ENCODE measurements at regions not wholly inside any gene's neighbourhood (a gene's known extent, or its start where the extent isn't known, plus 50 kb on each side); places are given as distances from the start of the nearest gene placed in this dataset.

DNA sequence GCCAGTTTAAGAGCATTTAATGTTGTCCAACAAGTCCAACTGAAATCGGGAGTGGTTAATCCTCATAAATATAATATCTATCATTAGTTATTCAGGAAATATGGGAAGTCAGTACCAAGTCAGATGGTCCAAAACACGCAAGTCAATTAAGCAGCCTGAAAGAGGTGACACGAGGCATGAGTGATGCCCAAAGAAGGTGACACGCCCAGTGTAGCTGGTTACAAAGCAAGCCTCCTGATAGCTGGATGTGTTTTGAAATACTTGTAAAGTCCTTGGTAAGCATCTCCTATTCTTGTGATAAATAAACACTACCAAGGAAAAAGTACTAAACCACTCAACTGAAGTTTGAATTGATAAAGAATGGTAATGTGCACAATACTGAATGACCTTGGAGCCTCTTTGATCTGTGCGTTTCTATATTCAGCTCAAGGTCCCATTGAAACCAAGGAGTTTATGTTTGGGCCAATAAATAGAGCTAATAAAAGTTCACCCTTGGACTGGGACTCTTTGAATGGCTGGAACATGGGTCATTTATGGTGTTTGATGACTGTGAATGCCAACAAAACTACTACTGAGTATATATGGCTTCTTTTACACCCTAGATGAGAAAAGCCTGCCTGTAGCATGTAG, 93.2 kb upstream of the KLF3 start:
- Histone ChIP-seq H3K27ac (ENCODE audit: low read length) (no peak overlapping the region), H2AFZ (ENCODE audit: low read depth, low read length) (no peak overlapping the region), H3K9ac (ENCODE audit: low read length) (no peak overlapping the region), H3F3A (ENCODE audit: insufficient read depth, low read length, poor library complexity, severe bottlenecking) (no peaks in the 10 kb centered on the region), H3K4me3 (ENCODE audit: low read length) (no peak overlapping the region), H3K4me2 (ENCODE audit: low read length) (no peak overlapping the region), H4K20me1 (ENCODE audit: insufficient read depth) (no peaks in the 10 kb centered on the region), H3K36me3 (ENCODE audit: insufficient read depth, low read length) (no peaks in the 10 kb centered on the region), H3K9me2 (ENCODE audit: insufficient read depth, low read length) (no peaks in the 10 kb centered on the region), H3K9me3 (ENCODE audit: low read length) (no peaks in the 10 kb centered on the region), H3K79me2 (replicated peaks; ENCODE audit: insufficient read depth, low read length) (no peaks in the 10 kb centered on the region), H3K27me3 (ENCODE audit: insufficient read depth, low read depth, low read length) (no peaks in the 10 kb centered on the region)
- TF ChIP-seq, protein P1, sequence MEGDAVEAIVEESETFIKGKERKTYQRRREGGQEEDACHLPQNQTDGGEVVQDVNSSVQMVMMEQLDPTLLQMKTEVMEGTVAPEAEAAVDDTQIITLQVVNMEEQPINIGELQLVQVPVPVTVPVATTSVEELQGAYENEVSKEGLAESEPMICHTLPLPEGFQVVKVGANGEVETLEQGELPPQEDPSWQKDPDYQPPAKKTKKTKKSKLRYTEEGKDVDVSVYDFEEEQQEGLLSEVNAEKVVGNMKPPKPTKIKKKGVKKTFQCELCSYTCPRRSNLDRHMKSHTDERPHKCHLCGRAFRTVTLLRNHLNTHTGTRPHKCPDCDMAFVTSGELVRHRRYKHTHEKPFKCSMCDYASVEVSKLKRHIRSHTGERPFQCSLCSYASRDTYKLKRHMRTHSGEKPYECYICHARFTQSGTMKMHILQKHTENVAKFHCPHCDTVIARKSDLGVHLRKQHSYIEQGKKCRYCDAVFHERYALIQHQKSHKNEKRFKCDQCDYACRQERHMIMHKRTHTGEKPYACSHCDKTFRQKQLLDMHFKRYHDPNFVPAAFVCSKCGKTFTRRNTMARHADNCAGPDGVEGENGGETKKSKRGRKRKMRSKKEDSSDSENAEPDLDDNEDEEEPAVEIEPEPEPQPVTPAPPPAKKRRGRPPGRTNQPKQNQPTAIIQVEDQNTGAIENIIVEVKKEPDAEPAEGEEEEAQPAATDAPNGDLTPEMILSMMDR (IDR thresholded peaks at IDR 0.05; ENCODE audit: poor library complexity, severe bottlenecking), result no peak
- TF ChIP-seq RAD21 (conservative IDR thresholded peaks at IDR 0.05), result no peak

DNA sequence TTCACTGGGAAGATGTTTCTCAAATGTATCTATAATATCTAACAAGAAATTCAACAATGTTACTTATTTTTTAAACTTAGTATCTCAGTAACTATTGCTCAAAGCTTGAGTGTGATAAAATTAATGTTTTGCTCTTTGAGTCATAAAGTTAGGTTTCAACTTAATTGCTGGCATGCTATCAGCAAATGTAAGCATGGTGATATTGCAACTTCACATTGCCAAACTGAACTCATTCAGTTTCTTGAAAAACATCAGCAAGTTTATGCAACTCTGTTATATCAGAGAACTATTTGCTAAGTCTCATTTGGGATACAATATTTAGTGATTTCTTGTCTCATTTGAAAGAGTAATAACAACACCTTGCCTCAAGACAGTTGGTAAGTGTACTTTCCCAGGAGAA, 91.2 kb upstream of the KLF3 start:
- H3K27me3 ChIP-seq (ENCODE audit: insufficient read depth, low read depth, low read length), result no peaks in the 10 kb centered on the region
- no peaks in the 10 kb centered on the region for H3K9me3 ChIP-seq (ENCODE audit: low read length)
- H3K9ac ChIP-seq (ENCODE audit: low read length), result no peak overlapping the region
- no peaks in the 10 kb centered on the region for H3K79me2 ChIP-seq (replicated peaks; ENCODE audit: insufficient read depth, low read length)
- no peak overlapping the region for H3K27ac ChIP-seq (ENCODE audit: low read length)
- no peaks in the 10 kb centered on the region for H3K36me3 ChIP-seq (ENCODE audit: insufficient read depth, low read length)
- H3F3A ChIP-seq (ENCODE audit: insufficient read depth, low read length, poor library complexity, severe bottlenecking), result no peaks in the 10 kb centered on the region
- H3K4me3 ChIP-seq (ENCODE audit: low read length), result no peak overlapping the region
- H4K20me1 ChIP-seq (ENCODE audit: insufficient read depth), result no peaks in the 10 kb centered on the region
- H2AFZ ChIP-seq (ENCODE audit: low read depth, low read length), result no peak overlapping the region
- TF ChIP-seq, protein P1 (IDR thresholded peaks at IDR 0.05; ENCODE audit: poor library complexity, severe bottlenecking), result no peak
- TF ChIP-seq MXI1 (conservative IDR thresholded peaks at IDR 0.05; ENCODE audit: poor library complexity, severe bottlenecking) (no peak), EP300 (conservative IDR thresholded peaks at IDR 0.05; ENCODE audit: poor library complexity, severe bottlenecking) (no peak), TAF1 (IDR thresholded peaks at IDR 0.05; ENCODE audit: low read depth) (no peak), RAD21 (conservative IDR thresholded peaks at IDR 0.05) (no peak), POLR2AphosphoS5 (IDR thresholded peaks at IDR 0.05) (no peak), SMC3 (conservative IDR thresholded peaks at IDR 0.05; ENCODE audit: poor library complexity) (no peak)
- TF ChIP-seq, protein P2, sequence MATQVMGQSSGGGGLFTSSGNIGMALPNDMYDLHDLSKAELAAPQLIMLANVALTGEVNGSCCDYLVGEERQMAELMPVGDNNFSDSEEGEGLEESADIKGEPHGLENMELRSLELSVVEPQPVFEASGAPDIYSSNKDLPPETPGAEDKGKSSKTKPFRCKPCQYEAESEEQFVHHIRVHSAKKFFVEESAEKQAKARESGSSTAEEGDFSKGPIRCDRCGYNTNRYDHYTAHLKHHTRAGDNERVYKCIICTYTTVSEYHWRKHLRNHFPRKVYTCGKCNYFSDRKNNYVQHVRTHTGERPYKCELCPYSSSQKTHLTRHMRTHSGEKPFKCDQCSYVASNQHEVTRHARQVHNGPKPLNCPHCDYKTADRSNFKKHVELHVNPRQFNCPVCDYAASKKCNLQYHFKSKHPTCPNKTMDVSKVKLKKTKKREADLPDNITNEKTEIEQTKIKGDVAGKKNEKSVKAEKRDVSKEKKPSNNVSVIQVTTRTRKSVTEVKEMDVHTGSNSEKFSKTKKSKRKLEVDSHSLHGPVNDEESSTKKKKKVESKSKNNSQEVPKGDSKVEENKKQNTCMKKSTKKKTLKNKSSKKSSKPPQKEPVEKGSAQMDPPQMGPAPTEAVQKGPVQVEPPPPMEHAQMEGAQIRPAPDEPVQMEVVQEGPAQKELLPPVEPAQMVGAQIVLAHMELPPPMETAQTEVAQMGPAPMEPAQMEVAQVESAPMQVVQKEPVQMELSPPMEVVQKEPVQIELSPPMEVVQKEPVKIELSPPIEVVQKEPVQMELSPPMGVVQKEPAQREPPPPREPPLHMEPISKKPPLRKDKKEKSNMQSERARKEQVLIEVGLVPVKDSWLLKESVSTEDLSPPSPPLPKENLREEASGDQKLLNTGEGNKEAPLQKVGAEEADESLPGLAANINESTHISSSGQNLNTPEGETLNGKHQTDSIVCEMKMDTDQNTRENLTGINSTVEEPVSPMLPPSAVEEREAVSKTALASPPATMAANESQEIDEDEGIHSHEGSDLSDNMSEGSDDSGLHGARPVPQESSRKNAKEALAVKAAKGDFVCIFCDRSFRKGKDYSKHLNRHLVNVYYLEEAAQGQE (IDR thresholded peaks at IDR 0.05; ENCODE audit: borderline replicate concordance), result no peak
- H3K4me2 ChIP-seq (ENCODE audit: low read length), result no peak overlapping the region
- H3K9me2 ChIP-seq (ENCODE audit: insufficient read depth, low read length), result no peaks in the 10 kb centered on the region
